ENCODE measurements at regions not wholly inside any gene's neighbourhood (a gene's known extent, or its start where the extent isn't known, plus 50 kb on each side); places are given as distances from the start of the nearest gene placed in this dataset.
"Not testable (repeated sequence)": the region's sequence is repeated elsewhere in the genome, so short reads cannot be mapped to it uniquely, and the experiment has no call there.

DNA sequence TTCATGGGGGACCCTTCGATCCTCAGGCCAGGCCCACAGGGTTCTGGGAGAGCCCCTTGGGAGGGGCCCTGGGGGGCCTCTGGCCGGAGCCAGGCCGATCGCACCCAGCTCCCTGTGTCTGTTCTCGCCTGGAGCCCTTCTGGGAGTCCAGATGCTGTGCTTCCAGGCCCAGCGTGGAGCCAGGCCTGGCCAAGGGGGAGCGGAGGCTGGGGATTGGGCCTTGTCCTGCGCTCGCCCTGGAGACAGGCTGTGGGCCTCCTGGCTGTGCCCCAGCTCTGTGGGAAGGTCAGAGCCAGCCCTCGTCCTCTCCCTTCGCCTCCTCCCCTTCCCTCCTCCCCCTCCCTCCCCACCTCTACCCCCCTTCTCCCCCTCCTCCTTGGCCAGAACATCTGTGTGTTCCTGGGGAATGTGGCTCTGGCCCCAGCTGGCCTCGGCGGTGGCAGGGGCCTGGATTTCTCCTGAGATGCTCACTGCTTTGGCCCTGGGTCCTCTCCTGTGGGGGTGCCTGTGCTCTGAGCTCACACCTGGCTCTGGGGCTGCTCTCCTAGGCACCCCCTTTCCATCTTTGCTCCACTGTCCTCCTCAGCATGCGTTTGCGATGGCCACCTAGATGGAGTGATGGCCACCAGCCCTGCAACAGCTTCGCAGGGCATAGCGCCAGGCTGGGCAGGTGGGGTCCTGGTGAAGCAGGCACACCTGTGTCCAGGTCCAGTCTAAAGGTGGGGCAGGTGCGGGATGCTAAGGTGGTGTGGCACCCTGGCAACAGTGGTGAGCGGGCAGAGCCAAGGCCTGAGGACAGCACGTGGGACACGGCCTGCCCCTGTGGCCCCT, 90.6 kb upstream of the CIBAR2 start:
- DNase-seq (ENCODE audit: low read depth) = peak; percentile 85

DNA sequence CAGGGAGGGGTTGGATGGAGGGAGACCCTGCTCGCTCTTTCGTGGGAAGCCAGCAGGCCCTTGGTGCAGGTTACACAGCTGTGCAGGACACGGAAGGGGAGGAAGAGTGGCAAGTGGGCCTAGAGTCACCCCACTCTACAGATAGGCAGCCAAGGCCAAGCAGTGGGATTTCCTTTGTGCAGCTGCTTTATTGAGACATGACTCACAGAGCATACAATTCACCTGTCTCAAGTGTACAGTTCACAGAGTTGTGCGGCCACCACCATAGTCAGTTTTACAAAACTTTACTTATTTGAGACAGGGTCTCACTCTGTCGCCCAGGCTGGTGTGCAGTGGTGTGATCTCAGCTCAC, 91.2 kb upstream of the CIBAR2 start:
- DNase-seq (ENCODE audit: low read depth) = no peak

DNA sequence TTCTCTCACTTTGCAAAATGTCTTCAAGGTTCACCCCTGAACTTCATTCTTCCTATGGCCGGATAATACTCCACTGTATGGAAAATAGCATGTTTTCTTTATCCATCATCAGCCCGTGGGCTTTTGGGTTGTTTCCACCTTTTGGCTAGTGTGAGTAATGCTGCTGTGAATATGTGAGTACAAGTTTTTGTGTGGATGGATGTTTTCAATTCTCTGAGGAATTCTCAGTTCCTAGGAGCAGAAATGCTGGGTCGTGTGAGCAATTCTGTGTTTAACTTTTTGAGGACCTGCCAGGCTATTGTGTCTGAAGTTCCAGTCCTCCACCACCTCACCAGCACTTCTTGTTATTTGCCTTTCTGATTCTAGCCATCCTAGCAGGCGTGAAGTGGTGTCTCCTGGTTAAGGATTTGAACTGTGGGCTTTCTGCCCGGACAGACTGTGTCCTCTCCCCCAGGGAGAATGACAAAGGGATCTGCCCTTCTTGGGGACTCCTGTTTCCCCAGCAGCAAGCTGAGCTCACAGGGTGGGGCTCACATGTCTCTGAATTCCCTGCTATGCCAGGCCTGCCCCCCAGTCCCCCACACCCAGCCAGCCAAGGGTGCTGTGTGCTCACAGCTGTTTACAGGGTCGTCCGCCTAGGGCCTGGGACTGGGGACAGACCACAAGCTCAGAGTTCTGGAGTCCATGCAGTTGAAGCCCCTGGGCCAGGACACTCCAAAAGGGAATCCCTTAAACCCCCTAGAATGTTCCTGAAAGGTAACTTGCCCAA, 92.2 kb upstream of the CIBAR2 start:
- DNase-seq (ENCODE audit: low read depth) = peak; percentile 74

DNA sequence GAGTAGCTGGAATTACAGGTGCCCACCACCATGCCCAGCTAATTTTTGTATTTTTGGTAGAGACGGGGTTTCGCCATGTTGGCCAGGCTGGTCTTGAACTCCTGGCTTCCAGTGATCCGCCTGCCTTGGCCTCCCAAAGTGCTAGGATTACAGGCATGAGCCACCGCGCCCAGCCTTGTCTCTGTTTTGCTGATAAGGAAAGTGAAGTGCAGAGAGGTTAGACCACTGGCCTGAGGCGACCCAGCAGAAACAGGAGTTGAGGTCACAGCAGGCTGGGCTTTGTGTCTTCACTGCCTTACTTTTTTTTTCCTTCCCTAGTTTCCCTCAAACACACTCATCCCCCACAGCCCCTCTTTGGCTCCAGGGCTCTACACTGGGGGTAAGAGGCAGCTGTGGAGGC, 93.0 kb upstream of the CIBAR2 start:
- not testable (repeated sequence) for DNase-seq (ENCODE audit: low read depth)

DNA sequence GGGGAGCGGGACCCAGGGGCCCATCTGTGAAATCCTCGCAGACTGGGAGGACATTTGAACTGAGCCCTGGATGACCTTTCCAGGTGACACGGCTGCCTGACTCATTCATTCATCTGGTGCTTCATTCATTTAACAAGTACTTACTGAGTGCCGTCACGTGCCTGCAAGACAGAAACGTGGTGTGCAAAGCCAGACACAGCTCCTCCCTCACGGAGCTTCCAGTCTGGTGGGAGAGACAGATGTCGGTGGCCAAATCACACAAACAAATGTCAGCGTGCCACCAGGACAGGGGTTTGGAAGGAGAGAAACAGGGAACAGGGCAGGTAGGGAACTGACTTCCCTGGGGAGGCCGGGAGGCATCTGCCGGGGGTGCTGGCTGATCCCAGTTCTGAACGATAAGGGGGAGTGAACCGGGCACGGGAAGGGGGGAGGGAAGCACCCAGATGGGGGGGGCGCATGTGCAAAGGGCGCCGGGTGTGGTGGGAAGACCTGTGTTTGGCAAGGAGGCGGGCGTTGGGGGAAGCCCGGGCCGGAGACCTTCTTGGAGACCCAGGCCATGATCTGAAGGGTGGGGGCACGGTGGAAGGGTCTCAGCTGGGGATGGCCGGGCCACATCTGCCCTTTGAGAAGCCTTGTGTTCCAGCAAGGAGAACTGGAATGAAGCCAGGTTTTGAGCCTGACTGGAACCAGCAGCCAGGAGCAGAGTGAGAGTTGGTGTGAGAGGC, 93.6 kb upstream of the CIBAR2 start:
- no peak for DNase-seq (ENCODE audit: low read depth)

DNA sequence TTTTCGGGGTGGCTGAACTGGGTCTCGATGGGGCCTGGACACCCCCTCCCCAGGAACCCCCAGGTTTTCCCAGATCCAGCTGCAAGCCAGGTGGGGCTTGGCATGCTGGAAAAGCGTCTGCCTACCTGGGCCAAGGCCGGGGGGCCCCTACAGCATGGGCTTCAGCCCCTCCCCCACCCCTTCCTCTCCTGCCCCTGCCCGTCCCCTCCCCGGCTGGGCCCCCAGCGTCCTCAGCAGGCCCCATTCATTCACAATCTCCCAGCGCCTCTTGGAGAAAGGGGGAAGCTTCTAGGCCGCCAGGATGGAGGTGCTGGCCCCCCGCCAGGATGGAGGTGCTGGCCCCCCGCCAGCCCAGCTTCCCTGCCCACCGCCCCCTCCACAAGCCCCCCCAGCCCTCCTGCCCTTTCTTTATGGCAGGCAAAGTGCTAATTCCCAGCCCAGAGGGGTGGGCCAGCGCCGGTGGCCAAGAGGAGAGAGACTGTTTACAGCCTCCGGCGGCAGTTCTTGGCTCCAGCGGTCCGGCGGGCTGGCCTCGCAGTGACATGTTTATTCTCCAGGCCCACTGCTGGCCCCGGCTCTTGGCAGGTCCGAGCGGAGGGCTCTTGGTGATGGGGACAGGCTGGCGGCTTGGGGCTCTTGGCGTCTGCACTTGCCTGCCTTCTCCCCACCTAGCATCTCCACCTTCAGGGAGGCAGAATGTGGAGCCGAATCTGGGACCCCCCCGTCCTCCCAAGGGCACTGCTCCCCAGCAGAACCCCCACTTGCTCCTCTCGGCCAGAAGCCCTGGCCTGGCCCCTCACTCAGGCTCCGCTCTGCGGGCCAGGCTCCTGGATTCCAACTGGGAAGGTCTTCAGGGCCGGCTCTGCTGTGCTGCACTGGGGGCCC, 94.4 kb upstream of the CIBAR2 start:
- no peak for DNase-seq (ENCODE audit: low read depth)

DNA sequence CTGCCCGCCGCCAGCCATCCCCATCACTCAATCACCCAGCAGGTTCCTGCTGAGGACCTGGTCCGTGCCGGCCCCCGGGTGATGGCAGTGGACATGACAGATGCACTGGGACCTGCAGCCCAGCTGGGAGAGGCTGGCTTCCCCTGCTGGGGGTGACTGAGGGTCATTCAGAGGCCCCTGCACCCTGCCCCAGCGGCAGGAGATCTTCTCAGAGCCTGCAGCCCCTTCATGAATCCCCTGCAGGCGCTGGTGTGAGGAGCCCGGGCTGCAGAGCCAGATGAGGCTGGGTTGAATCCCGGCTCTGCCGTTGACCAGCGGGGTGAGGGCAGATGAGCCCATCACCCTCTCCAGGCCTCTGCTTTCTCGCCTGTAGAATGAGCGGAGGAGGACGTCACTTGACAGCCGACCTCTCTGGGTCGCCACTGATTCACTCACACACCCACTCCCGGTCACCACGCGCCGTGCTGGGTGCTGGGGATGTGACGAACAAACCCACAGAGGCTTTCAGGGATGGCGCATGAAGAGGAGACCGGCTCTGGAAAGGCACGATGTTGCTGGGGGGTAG, 95.2 kb upstream of the CIBAR2 start:
- no peak for DNase-seq (ENCODE audit: low read depth)

DNA sequence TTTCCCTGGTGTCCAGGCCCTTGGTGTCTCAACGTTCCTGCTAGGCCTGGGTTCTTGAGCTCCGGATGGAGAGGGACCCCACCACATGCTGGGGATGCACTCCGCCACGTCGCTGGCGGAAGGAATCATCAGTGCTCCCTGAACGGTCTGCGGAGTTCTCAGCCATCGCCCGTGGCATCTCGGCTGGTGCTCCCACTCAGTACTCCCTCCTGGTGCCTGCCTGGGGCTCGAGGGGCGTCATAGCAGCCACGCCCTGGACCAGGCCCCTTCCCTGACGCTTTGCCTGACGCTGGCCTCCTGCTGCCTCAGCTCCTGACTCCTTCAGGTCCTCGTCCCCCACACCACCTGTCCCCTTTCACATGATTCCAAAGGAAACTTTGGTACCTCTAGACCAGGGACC, 95.9 kb upstream of the CIBAR2 start:
- no peak for DNase-seq (ENCODE audit: low read depth)

DNA sequence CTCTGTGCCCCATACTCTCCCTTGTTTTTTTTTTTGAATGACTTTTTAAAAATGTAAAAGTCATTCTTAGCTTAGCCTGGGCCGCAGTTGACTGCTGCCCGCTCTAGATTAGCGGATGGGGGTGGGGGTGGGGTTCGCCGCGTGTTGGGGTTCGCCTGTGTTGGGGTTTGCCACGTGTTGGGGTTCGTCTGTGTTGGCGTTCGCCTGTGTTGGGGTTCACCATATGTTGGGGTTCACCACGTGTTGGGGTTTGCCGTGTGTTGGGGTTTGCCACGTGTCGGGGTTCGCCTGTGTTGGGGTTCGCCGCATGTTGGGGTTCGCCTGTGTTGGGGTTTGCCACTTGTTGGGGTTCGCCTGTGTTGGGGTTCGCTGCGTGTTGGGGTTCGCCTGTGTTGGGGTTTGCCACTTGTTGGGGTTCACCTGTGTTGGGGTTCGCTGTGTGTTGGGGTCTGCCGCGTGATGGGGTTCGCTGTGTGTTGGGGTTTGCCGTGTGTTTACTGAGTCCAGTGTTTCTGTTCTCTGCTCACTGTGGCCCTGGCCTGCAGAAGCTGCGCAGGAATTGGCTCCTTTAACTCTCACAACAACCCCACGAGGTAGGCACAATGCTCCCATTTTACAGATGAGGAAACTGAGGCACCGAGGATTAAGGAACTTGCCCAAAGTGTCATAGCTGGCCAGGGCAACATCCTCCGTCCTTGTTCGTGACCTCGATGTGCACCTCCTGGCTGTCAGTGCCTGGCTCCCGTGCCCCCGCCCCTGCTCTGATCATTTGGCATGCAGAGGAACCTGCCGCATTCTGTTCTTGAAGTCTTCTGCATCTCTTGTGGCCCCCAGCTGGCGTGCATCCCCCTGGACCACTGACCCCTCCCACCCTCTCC, 96.6 kb upstream of the CIBAR2 start:
- DNase-seq (ENCODE audit: low read depth) = no peak

DNA sequence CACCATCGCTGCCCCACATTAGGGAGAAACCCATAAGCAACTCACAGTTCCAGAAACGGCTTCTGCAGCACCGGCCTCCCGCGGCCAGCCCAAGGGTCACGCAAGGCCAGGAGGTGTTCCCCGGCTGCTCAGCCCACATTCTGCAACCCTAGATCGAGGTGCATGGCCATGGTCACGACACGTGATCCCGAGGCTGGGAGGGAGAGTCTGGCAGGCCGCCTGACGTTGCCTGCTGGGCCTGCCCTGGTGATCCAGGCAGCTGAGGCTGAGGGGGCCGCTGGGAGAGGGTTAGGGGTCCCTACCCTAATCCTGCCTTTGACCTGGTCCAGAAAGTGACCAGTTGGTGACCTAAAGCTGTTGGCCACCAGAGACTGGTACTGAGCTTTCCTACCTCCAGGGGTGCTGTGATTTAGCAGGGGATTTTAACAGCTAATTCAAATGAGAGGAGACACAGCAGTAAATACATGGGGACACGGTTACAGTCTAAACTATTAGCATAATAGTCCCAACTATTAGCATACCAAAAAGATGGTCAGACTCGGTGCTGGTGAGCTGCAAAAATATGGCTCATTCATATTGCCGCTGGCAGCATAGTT, 97.4 kb upstream of the CIBAR2 start:
- no peak for DNase-seq (ENCODE audit: low read depth)

DNA sequence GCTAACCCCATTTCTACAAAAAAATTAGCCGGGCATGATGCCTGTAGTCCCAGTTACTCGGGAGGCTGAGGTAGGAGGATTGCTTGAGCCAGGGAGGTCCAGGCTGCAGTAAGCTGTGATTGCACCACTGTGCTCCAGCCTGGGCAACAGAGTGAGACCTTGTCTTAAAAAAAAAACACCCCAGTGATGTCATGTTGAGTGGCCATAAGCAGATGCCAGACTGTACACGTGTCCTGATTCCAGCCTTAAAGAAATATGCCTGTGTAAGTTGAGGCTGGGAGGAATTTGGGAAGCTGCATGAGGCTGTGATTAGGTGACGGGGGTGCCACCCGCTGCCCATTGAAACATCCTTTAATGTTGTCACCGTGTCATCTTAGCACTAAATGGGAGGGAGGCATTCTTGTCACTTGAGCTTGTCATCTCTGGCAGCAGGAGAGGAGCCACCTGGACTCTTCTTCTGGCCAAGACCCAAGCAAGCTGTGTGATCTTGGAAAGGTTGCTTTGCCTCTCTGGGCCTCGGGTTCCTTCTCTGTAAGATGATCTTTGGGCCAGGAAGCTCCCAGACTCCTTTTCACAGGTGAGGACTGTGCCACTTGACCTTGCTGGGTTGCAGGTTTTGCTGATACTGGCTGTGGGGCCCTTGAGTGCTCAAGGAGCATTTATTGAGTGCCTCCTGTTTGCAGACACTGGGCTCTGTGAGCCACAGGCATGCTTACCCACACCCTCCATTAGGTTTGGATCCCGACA, 98.3 kb upstream of the CIBAR2 start:
- no peak for DNase-seq (ENCODE audit: low read depth)

DNA sequence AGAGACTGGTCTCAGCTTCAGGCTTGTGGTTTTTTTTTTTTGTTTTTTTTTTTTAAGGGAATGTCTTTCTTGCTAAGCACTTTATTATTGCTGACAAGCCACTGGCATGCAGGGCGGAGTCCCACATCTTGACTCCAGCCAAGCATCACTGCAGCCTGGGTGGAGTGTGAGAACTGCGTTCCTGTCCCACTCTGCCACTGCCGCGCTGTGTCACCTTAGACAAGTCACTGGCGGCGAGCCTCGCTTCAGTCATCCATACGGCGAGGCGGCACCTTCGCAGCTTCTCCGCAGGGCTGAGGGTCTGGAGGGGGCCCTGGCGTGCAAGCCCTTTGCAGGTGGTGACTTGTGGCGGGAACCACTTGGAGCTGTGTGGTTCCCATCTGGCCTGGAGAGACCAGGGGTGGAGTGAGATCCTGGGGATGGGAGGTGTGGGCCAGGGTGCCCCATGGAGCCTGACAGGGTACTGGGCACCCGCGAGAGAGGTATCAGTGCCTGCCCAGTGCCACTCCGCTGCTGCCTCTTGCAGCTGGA, 99.1 kb upstream of the CIBAR2 start:
- DNase-seq (ENCODE audit: low read depth) = no peak

DNA sequence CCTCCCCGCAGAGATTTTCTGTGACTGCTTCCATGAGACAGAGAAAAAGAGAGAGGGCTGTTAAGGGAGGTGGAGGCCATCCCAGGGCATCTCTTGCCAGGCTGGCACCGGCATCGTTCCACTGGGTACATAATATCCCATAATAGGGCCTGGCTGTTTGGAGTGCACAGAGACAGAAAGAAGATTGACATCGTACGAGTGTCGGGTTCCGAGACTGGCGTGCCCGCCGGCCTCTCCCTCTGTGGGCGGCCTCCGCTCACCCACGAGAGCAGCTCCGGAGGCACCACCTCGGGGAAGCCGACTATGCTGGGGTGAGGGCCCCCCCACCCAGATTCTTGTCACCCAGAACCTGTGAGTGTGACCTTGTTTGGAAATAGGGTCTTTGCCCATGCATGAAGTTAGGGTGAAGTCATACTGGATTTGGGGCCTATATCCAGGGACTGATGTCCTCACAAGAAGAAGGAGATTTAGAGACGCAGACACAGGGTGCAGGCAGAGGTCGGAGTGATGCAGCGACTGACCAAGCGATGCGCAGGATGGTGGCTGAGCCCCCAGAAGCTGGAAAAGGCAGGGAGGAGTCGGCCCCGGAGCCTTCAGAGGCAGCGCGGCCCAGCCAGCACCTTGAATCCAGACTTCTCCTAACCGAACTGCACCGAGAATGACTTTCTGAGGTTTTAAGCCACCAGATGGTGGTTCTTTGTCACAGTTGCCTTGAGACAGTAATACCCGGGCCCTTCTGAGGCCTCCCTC, 101.8 kb upstream of the CIBAR2 start:
- DNase-seq (ENCODE audit: low read depth) = no peak

DNA sequence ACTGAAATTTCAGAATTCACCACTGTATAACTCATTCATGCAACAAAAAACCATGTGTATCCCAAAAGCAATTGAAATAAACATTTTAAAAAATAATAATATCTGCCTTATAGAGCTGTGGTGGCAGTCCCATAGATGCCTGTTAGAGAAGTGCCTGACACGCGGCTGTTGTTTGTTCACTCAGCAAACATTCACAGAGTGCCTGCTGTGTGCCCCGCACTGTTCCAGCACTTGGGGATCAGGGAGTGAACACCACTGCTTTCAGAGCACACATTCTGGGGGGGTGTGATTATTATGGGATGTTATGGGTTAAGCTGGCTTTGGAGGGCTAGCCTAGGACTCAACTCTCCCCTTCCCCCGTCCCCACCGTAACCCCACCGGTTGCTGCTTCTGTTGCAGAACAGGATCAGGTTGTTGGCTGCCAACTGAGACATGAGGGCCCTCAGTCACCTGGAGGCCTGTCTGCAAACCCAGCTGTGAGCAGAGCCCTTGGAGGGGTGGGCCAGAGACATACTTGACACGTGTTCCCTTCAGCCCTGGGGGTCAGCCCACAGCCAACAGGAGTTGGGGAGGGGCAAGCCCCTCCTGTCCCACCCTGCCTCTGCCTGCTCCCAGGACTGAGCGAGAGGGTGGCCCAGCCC, 103.3 kb upstream of the CIBAR2 start:
- no peak for DNase-seq (ENCODE audit: low read depth)

DNA sequence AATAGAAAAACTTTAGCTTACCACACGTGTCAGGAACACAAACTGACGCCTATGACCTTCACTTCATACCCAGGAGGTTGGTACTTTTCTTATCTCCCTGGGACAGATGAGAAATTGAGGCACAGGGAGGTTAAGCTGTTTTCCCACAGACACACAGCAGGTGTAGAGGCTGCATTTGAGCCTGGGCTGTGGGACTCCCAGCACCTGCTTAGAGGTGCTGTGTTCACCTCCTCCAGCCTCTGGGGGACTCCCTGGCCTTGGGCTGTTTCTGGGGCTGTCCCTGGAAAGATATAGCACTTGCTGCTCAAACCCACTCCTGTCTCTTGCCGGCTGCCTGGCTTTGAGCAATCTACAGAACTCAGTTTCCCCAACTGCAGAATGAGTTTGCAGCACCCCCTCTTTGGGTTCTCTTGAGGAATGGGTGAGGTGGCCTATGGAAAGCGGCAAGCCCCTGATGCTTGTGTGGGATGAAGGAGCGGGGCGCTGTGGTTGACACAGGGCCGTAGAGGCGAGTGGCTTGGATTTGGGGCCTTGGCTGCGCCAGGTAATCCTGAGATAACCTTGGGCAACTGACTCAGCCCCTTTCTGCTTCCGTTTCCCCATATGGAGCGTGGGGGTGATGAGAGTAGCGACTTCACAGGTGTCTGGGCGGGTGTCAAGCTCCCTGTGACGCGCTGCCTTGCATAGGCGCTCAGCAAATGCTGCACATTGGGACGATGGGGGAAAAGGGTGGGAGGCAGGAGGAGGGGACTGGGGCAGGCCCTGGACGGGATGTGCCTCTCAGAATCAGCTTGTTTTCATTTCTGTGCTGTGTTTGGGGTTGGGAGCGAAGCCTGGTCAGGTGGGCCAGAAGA, 104.5 kb upstream of the CIBAR2 start:
- no peak for DNase-seq (ENCODE audit: low read depth)

DNA sequence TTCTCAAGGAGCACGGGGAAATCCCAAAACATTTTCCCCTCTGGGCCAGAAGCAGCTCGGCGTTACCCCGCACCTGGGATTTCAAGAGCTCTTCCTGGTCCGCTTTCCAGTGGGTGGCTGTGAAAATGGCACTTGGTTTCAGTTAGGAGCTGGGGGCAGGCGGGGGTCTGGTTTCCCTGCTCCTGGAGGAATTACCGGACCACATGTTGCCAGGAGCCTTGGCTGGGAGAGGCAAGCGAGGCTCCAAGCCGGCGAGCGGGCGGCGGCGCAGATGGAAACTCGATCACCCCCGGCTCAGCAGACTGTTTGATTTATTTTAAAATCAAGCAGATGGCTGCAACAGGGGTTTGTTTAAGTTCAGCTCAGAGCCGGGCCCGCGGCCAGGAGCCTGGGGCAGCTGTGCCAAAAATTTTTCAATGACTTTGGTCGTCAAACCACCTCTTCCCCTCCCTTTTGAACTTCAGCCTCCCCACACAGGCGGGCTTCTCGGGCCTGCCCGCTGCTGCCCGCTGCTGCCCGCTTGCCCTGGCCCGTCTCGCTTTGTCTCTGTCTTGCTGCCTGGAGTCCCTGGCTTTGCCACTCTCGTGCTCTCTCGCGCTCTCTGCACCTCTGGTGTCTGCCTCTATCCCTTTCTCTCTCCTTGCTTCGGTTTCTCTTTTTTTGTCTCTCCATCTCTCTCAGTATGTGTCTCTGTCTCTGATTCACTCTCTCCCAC, 108.0 kb upstream of the CIBAR2 start:
- peak; percentile 73 for DNase-seq (ENCODE audit: low read depth)
